ENCODE measurements at regions not wholly inside any gene's neighbourhood (a gene's known extent, or its start where the extent isn't known, plus 50 kb on each side); places are given as distances from the start of the nearest gene placed in this dataset.

DNA sequence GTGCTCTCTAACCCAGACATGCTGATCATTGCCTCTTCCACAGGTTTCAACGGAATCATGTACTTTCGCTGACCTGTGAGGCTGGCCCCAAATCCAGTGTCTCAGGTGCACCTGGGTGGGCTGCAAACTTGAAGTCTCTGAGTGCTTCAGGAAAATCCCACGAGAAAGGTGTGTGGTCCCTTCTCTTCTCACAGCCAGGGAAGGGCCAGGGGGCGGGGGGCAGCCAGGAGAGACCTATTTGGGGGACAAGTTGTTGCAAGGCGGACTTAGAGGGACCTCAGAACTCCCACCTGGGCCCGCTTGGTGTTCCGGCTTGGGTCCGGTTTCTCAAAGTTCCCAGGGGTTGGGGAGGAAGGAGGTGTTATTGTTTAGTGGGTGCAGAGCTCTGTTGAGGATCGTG lies 80.0 kb downstream of the HMX1 start:
- TF ChIP-seq, protein P1, sequence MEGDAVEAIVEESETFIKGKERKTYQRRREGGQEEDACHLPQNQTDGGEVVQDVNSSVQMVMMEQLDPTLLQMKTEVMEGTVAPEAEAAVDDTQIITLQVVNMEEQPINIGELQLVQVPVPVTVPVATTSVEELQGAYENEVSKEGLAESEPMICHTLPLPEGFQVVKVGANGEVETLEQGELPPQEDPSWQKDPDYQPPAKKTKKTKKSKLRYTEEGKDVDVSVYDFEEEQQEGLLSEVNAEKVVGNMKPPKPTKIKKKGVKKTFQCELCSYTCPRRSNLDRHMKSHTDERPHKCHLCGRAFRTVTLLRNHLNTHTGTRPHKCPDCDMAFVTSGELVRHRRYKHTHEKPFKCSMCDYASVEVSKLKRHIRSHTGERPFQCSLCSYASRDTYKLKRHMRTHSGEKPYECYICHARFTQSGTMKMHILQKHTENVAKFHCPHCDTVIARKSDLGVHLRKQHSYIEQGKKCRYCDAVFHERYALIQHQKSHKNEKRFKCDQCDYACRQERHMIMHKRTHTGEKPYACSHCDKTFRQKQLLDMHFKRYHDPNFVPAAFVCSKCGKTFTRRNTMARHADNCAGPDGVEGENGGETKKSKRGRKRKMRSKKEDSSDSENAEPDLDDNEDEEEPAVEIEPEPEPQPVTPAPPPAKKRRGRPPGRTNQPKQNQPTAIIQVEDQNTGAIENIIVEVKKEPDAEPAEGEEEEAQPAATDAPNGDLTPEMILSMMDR (optimal IDR thresholded peaks at IDR 0.05 in 1 of 3, IDR thresholded peaks at IDR 0.05 in 1 of 3, conservative IDR thresholded peaks at IDR 0.05 in 1 of 3; ENCODE audit: extremely low read depth in 1 of 3, insufficient read depth in 2 of 3, low read length in 3 of 3): no peak
- TF ChIP-seq EZH2 (IDR thresholded peaks at IDR 0.05; ENCODE audit: low read length): no peak
